Stimulated activated CD4-positive, alpha-beta T cell treated with anti-CD3 and anti-CD28 coated beads, Interleukin-2, amount 100 ng/mL, for 4 hours (primary cell): ENCODE measurements at regions not wholly inside any gene's neighbourhood (a gene's known extent, or its start where the extent isn't known, plus 50 kb on each side); places are given as distances from the start of the nearest gene placed in this dataset.
"Not testable (repeated sequence)": the region's sequence is repeated elsewhere in the genome, so short reads cannot be mapped to it uniquely, and the experiment has no call there.

Source experiments
- DNase-seq: peaks from one replicate; pipeline ENCODE4 v3.0.0-alpha.2; 2020; ENCODE audit warnings: low read depth

DNA sequence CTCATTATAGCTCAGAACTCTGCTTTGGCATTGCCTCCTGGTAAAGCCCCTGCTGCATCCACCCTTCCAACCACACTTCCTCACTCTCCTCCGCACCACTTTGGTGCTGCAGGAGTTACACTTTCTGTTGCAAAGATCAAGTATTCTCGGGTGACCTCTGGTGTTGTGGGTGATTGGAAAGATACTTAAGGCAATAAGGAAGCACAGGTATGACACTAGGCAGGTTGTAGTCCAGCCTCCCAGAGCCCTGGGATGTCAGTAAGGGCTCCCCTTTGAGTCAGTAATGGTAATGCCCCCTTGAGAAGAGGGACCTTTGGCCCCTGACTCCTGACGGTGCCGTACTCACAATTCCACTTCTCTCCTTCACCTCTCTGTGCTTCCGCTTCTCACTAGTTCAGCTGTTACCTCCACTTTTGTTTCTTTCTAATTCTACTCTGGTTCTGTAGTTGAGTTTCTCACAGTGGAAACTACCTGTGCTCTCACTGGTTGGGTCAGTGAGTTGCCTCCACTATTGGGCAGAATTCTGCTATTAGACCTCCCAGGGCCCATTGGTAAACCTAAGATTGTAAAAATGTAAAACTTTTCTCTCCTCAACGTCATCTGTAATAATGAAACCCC, 350.0 kb downstream of the GOLGA6L6 start:
- DNase-seq: not testable (repeated sequence)

DNA sequence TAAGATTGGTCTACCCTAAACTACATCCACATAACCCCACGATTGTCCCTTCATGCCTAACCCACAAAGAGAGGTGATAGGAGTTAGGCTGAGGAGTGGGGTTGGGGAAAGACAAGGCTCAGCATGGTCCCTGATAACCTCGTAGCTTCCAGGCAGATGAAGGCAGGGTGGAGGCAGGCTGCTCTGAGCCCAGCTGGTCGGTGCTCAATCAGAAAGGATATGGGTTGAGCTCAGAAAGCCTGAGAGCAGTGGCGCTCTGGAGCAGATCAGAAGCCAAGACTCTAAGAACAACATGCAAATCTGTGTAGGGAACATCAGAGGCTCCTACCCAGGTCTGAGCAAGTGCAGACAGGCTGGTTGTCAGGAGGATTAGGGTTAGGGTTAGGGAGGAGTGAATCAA, 353.0 kb downstream of the GOLGA6L6 start:
- DNase-seq: not testable (repeated sequence)

DNA sequence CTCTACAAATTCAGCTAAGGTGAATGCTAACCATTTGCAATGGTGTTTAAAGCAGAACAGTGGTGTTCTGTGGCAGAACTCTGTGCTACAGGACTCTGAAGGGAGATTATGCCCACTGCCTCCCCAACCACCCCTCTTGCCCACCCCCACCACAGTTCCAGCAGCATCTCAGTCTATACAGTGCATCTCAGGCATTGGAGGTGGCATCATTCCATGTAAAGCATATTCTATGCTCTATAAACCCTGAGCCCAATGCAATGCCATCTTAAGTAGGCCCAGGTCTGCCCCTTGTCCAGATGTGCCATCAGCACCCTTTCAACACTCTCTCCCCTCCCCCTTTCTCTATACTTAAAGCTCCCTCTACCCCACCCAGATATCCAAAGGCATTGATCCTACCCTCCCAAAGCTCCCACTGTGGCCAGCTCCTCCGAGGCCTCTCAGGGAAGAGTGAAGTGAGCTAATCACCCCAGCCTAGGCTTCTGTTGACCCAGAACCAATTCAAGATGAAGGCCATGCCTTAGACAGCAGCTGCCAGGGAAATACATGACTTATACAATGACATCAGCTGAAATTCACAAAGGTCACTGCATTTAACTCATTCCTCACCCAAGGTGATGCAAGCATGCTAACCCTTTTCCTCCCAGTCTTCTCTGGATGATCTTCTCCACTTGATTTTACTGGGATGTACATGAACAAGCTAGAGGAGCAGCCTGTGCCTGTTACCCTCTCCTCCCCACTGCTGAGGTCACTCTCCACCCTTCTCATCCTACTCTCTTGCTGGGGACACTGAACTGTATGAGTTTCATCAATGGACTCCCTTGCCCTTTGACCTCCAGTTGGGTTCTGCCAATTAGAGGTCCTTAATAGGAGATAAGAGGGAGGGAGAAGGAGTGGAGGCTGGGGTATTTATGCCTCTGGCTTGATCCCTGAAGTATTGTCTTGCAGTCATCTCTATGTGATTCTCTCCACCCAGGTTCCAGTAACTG, 353.9 kb downstream of the GOLGA6L6 start:
- not testable (repeated sequence) for DNase-seq

- DNase-seq: not testable (repeated sequence)
Observed at GRCh38 chr15:20184879-20185278, 356.7 kb downstream of the GOLGA6L6 start.

DNA sequence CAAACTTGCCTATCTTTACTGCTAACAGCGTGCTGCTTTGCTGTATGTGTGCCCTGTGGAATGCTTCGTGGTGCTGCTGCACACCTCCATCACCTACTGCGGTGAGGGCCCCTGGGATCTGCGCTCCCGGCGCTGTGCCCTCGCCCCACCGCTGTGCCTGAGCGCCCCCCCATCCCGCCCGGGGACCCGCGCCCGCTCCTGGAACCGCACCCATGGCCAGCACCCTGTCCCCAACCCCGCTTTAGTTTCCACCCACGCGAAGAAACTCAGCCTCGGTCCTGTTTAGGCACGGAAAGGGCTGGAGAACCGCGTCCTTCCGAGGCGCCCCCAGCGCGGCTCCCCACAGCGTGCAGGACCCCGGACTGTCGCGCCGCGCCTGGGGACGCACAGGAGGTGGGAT, 373.4 kb downstream of the GOLGA6L6 start:
- DNase-seq: not testable (repeated sequence)

DNA sequence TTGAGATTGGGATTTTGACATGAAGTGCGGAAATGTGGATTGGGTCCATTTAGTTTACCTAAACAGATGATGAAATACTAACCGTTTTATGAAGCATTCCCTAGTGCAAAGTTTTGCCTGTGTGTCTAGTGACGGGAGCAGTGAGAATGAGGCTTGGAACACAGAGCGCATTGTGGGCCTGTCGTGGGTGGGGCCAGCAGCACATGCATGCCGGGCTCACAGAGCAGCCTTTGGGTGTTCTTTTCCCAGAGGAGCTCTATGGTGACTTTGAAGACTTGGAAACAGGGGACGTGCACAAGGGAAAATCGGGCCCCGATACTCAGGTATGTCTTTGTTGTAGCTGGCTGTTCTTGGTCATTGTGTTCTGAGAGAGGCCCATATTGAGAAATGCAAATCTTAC, 388.1 kb downstream of the GOLGA6L6 start:
- not testable (repeated sequence) for DNase-seq

DNA sequence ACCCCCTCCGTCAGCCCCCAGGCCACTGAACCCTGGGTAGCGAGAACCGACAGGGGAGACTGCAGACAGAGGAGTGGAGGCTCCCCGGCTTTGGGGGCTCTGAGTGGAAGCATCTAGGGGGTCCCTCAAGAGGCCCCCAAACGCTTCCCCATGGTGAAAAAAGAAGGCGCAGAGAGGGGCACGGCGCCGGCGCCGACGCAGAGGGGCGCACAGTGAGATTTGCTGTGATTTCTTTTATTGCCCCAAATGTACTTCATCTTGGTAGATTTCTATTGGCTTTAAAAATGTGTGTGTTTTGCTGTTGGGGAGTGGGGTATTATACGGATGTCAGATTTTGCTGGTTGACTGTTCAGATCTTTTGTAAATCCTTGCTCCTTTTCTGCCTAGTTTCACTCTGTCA, 392.9 kb downstream of the GOLGA6L6 start:
- not testable (repeated sequence) for DNase-seq

- DNase-seq: not testable (repeated sequence)
Observed at GRCh38 chr15:20148008-20148407, 393.6 kb downstream of the GOLGA6L6 start.

GRCh38 chr15:20144333-20145036, 397.1 kb downstream of the GOLGA6L6 start:
- DNase-seq: not testable (repeated sequence)

DNA sequence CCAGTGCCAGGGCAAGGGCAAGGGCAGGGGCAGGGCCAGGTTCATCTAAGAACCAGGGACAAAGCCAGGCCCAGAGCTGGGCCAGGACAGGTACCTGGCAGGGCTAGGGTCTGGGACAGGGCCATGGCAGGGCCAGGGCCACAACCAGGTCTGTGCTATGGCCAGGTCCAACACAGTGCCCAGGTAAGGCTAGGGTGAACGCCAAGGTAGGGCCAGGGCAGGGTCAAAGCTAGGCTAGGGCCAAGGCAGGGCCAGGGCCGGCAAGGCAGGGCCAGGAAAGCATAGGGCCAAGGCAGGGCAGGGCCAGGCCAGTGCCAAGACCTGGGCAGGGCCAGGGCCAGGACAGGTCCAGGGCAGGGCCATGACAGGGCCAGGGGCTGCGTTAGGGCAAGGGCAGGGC, 398.7 kb downstream of the GOLGA6L6 start:
- not testable (repeated sequence) for DNase-seq

- not testable (repeated sequence) for DNase-seq
Observed at GRCh38 chr15:20142410-20142809, 399.2 kb downstream of the GOLGA6L6 start.

GRCh38 chr15:20124668-20125067, 416.9 kb downstream of the GOLGA6L6 start:
- not testable (repeated sequence) for DNase-seq

- DNase-seq: no peak
Observed at GRCh38 chr15:20106026-20106425, 435.6 kb downstream of the GOLGA6L6 start.

DNA sequence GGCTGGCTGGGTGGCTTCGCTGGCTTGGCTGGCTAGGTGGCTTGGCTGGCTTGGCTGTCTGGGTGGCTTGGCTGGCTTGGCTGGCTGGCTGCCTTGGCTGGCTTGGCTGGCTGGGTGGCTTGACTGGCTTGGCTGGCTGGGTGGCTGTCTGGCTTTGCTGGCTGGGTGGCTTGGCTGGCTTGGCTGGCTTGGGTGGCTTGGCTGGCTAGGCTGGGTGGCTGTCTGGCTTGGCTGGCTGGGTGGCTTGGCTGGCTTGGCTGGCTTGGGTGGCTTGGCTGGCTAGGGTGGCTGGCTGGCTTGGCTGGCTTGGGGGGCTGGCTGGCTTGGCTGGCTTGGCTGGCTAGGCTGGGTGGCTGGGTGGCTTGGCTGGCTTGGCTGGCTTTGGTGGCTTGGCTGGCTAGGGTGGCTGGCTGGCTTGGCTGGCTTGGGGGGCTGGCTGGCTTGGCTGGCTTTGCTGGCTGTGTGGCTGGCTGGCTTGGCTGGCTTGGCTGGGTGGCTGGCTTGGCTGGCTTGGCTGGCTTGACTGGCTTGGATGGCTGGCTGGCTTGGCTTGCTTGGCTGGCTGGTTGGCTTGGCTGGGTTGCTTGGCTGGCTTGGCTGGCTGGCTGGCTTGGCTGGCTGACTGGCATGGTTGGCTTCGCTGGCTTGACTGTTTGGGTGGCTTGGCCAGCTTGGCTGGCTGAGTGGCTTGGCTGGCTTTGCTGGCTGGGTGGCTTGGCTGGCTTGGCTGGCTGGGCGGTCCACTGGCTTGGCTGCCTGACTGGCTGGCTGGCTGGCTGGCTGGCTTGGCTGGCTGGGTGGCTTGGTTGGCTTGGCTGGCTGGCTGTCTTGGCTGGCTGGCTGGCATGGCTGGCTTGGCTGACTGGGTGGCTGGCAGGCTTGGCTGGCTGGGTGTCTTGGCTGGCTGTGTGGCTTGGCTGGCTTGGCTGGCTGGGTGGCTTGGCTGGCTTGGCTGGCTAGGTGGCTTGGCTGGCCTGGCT, 436.3 kb downstream of the GOLGA6L6 start:
- DNase-seq: not testable (repeated sequence)

- DNase-seq: not testable (repeated sequence)
Observed at GRCh38 chr15:20104551-20104950, 437.0 kb downstream of the GOLGA6L6 start.

DNA sequence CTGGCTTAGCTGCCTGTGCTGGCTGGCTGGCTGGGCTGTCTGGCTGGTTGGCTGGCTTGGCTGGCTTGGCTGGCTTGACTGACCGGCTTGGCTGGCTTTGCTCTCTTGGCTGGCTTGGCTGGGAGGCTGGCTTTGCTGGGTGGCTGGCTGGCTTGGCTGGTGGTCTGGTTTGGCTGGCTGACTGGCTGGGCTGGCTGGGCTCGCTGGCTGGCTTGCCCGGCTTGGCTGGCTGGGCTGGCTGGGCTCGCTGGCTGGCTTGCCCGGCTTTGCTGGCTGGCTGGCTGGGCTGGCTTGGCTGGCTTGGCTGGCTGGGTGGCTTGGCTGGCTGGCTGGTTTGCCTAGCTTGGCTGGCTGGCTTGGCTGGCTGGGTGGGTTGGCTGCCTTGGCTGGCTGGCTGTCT, 438.7 kb downstream of the GOLGA6L6 start:
- DNase-seq: not testable (repeated sequence)

DNA sequence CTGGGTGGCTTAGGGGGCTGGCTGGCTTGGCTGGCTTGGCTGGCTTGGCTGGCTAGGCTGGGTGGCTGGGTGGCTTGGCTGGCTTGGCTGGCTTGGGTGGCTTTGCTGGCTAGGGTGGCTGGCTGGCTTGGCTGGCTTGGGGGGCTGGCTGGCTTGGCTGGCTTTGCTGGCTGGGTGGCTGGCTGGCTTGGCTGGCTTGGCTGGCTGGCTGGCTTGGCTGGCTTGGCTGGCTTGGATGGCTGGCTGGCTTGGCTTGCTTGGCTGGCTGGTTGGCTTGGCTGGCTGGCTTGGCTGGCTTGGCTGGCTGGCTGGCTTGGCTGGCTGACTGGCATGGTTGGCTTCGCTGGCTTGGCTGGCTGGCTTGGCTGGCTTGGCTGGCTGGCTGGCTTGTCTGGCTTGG, 439.4 kb downstream of the GOLGA6L6 start:
- not testable (repeated sequence) for DNase-seq

GRCh38 chr15:20101281-20101680, 440.3 kb downstream of the GOLGA6L6 start:
- not testable (repeated sequence) for DNase-seq

DNA sequence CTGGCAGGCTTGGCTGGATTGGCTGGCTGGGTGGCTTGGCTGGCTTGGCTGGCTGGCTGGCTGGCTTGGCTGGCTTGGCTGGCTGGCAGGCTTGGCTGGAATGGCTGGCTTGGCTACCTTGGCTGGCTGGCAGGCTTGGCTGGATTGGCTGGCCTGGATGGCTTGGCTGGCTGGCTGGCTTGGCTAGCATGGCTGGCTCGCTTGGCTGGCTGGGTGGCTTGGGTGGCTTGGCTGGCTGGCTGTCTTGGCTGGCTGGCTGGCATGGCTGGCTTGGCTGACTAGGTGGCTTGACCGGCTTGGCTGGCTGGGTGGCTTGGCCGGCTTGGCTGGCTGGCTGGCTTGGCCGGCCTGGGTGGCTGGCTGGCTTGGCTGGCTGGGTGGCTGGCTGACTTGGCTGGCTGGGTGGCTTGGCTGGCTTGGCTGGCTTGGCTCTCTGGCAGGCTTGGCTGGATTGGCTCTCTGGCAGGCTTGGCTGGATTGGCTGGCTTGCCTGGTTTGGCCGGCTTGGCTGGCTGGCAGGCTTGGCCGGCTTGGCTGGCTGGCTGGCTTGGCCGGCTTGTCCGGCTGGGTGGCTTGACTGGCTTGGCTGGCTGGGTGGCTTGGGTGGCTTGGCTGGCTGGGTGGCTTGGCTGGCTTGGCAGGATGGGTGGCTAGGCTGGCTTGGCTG, 440.9 kb downstream of the GOLGA6L6 start:
- not testable (repeated sequence) for DNase-seq

- not testable (repeated sequence) for DNase-seq
Observed at GRCh38 chr15:20095699-20096303, 445.8 kb downstream of the GOLGA6L6 start.
